ENCODE measurements at regions not wholly inside any gene's neighbourhood (a gene's known extent, or its start where the extent isn't known, plus 50 kb on each side); places are given as distances from the start of the nearest gene placed in this dataset.

DNA sequence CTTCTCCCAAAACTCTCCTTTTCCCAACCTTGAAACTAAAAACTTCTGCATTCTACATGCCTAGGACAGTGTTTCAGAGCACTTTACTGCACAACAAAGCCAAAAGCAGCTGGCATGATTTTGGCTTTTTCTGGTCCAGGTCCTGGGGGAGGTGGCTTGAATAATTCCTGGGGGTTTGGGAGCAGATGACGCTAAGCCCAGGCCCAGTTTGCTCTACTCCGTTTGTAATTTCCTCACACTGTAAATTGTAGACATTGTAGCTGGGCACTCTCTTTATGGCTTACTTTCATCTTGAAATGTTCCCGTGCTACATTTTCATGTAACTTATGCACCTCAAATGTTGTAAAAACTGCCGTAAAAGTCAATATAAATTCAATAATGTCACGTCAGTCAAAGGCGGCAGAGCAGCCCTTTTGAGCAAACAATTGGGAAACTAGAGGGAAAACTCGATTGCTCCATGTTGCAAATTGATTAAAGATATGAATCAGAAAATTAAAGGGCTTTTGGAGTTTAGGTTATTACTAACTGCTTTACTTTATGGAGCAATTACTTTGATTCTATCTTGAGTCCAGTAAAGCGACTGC lies 373.2 kb upstream of the SLC14A2 start:
- TF ChIP-seq, protein P1, sequence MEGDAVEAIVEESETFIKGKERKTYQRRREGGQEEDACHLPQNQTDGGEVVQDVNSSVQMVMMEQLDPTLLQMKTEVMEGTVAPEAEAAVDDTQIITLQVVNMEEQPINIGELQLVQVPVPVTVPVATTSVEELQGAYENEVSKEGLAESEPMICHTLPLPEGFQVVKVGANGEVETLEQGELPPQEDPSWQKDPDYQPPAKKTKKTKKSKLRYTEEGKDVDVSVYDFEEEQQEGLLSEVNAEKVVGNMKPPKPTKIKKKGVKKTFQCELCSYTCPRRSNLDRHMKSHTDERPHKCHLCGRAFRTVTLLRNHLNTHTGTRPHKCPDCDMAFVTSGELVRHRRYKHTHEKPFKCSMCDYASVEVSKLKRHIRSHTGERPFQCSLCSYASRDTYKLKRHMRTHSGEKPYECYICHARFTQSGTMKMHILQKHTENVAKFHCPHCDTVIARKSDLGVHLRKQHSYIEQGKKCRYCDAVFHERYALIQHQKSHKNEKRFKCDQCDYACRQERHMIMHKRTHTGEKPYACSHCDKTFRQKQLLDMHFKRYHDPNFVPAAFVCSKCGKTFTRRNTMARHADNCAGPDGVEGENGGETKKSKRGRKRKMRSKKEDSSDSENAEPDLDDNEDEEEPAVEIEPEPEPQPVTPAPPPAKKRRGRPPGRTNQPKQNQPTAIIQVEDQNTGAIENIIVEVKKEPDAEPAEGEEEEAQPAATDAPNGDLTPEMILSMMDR (conservative IDR thresholded peaks at IDR 0.05): no peak
- TF ChIP-seq ZFX (IDR thresholded peaks at IDR 0.05): no peak

All from C4-2B (cell line).